SK-N-SH treated with all-trans-retinoic acid at 6 μM for 48 hours (cell line): ENCODE measurements at regions not wholly inside any gene's neighbourhood (a gene's known extent, or its start where the extent isn't known, plus 50 kb on each side); places are given as distances from the start of the nearest gene placed in this dataset.

Experiments
- ATAC-seq: fragments of 200-7000 bp; cut with Tn5 transposase; 3 replicates; pipeline ENCODE4 v1.9.1; 2020; ENCODE audit warnings: mild to moderate bottlenecking, moderate library complexity
- ARNTL ChIP-seq: fragments of 450-650 bp; formaldehyde crosslinking; IDR thresholded peaks from 2 replicates; pipeline ENCODE4 v1.5.0; 2020; ENCODE audit warnings: low read depth, mild to moderate bottlenecking, moderate library complexity, borderline replicate concordance
- BACH2 ChIP-seq: fragments of 250-450 bp; sonication (Bioruptor Pico); IDR thresholded peaks from 2 replicates; pipeline ENCODE4 v1.9.0; 2021; ENCODE audit warnings: mild to moderate bottlenecking, borderline replicate concordance
- CSDC2 ChIP-seq: fragments of 250-450 bp; sonication (Bioruptor Pico); IDR thresholded peaks from 2 replicates; pipeline ENCODE4 v1.5.0; 2020; ENCODE audit warnings: mild to moderate bottlenecking, moderate library complexity
- ESRRG ChIP-seq: fragments of 250-450 bp; sonication (Bioruptor Pico); IDR thresholded peaks from 2 replicates; pipeline ENCODE4 v1.6.1; 2021; ENCODE audit warnings: mild to moderate bottlenecking
- GLIS3 ChIP-seq: fragments of 250-450 bp; sonication (Bioruptor Pico); IDR thresholded peaks from 2 replicates; pipeline ENCODE4 v1.5.0; 2020; ENCODE audit warnings: mild to moderate bottlenecking, moderate library complexity
- PPARA ChIP-seq: fragments of 250-450 bp; sonication (Bioruptor Pico); IDR thresholded peaks from 2 replicates; pipeline ENCODE4 v1.5.0; 2020; ENCODE audit warnings: mild to moderate bottlenecking, borderline replicate concordance
- RARB ChIP-seq: fragments of 250-450 bp; sonication (Bioruptor Pico); IDR thresholded peaks from 2 replicates; pipeline ENCODE4 v1.8.0; 2021; ENCODE audit warnings: mild to moderate bottlenecking, moderate library complexity
- SNAI2 ChIP-seq: fragments of 250-450 bp; sonication (Bioruptor Pico); IDR thresholded peaks from 2 replicates; pipeline ENCODE4 v1.5.0; 2020; ENCODE audit warnings: mild to moderate bottlenecking, moderate library complexity
- TCF4 ChIP-seq: fragments of 250-450 bp; sonication (Bioruptor Pico); IDR thresholded peaks from 2 replicates; pipeline ENCODE4 v1.8.0; 2021; ENCODE audit warnings: mild to moderate bottlenecking, moderate library complexity, borderline replicate concordance
- TOX ChIP-seq: fragments of 250-450 bp; sonication (Bioruptor Pico); IDR thresholded peaks from 2 replicates; pipeline ENCODE4 v1.8.0; 2021; ENCODE audit warnings: mild to moderate bottlenecking, moderate library complexity, borderline replicate concordance
- ZC3H10 ChIP-seq: fragments of 250-450 bp; sonication (Bioruptor Pico); IDR thresholded peaks from 2 replicates; pipeline ENCODE4 v1.5.1; 2021; ENCODE audit warnings: mild to moderate bottlenecking, moderate library complexity
- ZFP3 ChIP-seq: fragments of 250-450 bp; sonication (Bioruptor Pico); IDR thresholded peaks from 2 replicates; pipeline ENCODE4 v1.5.0; 2020; ENCODE audit warnings: mild to moderate bottlenecking, moderate library complexity
- ZFP30 ChIP-seq: fragments of 450-650 bp; formaldehyde crosslinking; IDR thresholded peaks from 2 replicates; pipeline ENCODE4 v1.5.0; 2022; ENCODE audit warnings: mild to moderate bottlenecking, moderate library complexity
- ZNF565 ChIP-seq: fragments of 450-650 bp; formaldehyde crosslinking; conservative IDR thresholded peaks from 2 replicates; pipeline ENCODE4 v1.5.0; 2020; ENCODE audit warnings: low read depth, mild to moderate bottlenecking, moderate library complexity
- ZNF70 ChIP-seq: fragments of 450-650 bp; formaldehyde crosslinking; IDR thresholded peaks from 2 replicates; pipeline ENCODE4 v1.5.0; 2020; ENCODE audit warnings: mild to moderate bottlenecking, moderate library complexity
- ZNF8 ChIP-seq: fragments of 450-650 bp; formaldehyde crosslinking; IDR thresholded peaks from 2 replicates; pipeline ENCODE4 v1.5.0; 2020; ENCODE audit warnings: mild to moderate bottlenecking, moderate library complexity
- TF ChIP-seq, protein P1 (sequence below): fragments of 250-450 bp; sonication (Bioruptor Pico); IDR thresholded peaks from 2 replicates; pipeline ENCODE4 v1.8.0; 2020; ENCODE audit warnings: mild to moderate bottlenecking, moderate library complexity, borderline replicate concordance
- TF ChIP-seq, protein P2 (sequence below): fragments of 250-450 bp; sonication (Bioruptor Pico); IDR thresholded peaks from 2 replicates; pipeline ENCODE4 v1.5.0; 2020; ENCODE audit warnings: mild to moderate bottlenecking, moderate library complexity
- TF ChIP-seq, protein P3 (sequence below): fragments of 250-450 bp; sonication (Bioruptor Pico); IDR thresholded peaks from 2 replicates; pipeline ENCODE4 v1.5.1; 2020; ENCODE audit warnings: low read depth, mild to moderate bottlenecking, moderate library complexity
- TF ChIP-seq, protein P4 (sequence below): fragments of 250-450 bp; sonication (Bioruptor Pico); IDR thresholded peaks from 2 replicates; pipeline ENCODE4 v1.5.1; 2021; ENCODE audit warnings: mild to moderate bottlenecking, moderate library complexity
- TF ChIP-seq, protein P5 (sequence below): fragments of 250-450 bp; sonication (Bioruptor Pico); IDR thresholded peaks from 2 replicates; pipeline ENCODE4 v1.8.0; 2021; ENCODE audit warnings: low read depth, mild to moderate bottlenecking, moderate library complexity, borderline replicate concordance

DNA sequence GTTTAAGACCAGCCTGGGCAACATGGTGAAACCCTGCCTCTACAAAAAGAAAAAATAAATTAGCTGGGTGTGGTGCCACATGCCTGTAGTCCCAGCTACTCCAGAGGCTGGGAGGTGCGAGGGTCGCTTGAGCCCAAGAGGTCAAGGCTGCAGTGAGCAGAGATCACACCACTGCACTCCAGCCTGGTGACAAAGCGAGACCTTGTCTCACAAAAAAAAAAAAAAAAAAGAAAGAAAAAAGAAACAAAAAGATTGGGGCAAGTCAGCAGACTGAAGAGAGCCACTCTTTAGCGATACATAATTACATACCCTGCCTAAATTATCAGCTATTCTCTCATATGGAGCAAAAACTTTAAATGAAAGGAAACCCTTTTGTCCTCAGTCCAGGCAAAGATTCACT lies 53.6 kb upstream of the MAP3K13 start:
- TF ChIP-seq RARB (no peak), GLIS3 (CRISPR knock-in tag) (no peak), ZFP30 (CRISPR knock-in tag) (no peak), ZNF565 (CRISPR knock-in tag) (no peak), ZNF70 (CRISPR knock-in tag) (no peak), PPARA (no peak)
- TF ChIP-seq, protein P1, sequence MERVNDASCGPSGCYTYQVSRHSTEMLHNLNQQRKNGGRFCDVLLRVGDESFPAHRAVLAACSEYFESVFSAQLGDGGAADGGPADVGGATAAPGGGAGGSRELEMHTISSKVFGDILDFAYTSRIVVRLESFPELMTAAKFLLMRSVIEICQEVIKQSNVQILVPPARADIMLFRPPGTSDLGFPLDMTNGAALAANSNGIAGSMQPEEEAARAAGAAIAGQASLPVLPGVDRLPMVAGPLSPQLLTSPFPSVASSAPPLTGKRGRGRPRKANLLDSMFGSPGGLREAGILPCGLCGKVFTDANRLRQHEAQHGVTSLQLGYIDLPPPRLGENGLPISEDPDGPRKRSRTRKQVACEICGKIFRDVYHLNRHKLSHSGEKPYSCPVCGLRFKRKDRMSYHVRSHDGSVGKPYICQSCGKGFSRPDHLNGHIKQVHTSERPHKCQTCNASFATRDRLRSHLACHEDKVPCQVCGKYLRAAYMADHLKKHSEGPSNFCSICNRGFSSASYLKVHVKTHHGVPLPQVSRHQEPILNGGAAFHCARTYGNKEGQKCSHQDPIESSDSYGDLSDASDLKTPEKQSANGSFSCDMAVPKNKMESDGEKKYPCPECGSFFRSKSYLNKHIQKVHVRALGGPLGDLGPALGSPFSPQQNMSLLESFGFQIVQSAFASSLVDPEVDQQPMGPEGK, result no peak
- TF ChIP-seq, protein P2, sequence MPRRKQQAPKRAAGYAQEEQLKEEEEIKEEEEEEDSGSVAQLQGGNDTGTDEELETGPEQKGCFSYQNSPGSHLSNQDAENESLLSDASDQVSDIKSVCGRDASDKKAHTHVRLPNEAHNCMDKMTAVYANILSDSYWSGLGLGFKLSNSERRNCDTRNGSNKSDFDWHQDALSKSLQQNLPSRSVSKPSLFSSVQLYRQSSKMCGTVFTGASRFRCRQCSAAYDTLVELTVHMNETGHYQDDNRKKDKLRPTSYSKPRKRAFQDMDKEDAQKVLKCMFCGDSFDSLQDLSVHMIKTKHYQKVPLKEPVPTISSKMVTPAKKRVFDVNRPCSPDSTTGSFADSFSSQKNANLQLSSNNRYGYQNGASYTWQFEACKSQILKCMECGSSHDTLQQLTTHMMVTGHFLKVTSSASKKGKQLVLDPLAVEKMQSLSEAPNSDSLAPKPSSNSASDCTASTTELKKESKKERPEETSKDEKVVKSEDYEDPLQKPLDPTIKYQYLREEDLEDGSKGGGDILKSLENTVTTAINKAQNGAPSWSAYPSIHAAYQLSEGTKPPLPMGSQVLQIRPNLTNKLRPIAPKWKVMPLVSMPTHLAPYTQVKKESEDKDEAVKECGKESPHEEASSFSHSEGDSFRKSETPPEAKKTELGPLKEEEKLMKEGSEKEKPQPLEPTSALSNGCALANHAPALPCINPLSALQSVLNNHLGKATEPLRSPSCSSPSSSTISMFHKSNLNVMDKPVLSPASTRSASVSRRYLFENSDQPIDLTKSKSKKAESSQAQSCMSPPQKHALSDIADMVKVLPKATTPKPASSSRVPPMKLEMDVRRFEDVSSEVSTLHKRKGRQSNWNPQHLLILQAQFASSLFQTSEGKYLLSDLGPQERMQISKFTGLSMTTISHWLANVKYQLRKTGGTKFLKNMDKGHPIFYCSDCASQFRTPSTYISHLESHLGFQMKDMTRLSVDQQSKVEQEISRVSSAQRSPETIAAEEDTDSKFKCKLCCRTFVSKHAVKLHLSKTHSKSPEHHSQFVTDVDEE, result no peak
- TF ChIP-seq, protein P3, sequence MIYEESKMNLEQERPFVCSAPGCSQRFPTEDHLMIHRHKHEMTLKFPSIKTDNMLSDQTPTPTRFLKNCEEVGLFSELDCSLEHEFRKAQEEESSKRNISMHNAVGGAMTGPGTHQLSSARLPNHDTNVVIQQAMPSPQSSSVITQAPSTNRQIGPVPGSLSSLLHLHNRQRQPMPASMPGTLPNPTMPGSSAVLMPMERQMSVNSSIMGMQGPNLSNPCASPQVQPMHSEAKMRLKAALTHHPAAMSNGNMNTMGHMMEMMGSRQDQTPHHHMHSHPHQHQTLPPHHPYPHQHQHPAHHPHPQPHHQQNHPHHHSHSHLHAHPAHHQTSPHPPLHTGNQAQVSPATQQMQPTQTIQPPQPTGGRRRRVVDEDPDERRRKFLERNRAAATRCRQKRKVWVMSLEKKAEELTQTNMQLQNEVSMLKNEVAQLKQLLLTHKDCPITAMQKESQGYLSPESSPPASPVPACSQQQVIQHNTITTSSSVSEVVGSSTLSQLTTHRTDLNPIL (CRISPR knock-in tag), result no peak
- TF ChIP-seq, protein P4, sequence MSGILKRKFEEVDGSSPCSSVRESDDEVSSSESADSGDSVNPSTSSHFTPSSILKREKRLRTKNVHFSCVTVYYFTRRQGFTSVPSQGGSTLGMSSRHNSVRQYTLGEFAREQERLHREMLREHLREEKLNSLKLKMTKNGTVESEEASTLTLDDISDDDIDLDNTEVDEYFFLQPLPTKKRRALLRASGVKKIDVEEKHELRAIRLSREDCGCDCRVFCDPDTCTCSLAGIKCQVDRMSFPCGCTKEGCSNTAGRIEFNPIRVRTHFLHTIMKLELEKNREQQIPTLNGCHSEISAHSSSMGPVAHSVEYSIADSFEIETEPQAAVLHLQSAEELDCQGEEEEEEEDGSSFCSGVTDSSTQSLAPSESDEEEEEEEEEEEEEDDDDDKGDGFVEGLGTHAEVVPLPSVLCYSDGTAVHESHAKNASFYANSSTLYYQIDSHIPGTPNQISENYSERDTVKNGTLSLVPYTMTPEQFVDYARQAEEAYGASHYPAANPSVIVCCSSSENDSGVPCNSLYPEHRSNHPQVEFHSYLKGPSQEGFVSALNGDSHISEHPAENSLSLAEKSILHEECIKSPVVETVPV (CRISPR knock-in tag), result no peak
- ATAC-seq, result no peak

DNA sequence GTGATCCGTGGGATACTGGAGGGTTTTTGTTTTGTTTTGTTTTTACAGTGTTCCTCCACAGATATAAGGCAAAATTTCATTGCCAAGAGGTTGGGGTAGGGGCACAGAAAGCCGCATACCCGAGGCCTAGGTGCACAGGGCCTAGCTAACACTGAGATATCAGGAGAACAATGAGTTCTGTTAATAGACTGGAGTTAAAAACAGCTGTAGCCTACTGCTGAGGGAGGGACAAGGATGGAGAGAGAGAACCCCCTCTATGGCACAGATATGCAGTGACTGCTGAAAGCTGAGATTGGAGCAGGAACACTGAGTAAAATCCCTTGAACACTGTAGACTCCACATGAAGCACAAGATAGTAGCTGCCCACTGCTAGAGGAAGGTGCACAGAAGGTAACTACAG lies 53.1 kb upstream of the MAP3K13 start:
- ATAC-seq, result no peak
- no peak for TF ChIP-seq ARNTL (CRISPR knock-in tag)
- no peak for TF ChIP-seq ZNF565 (CRISPR knock-in tag)
- TF ChIP-seq, protein P2, result no peak
- TF ChIP-seq, protein P4 (CRISPR knock-in tag), result no peak
- TF ChIP-seq TOX (CRISPR knock-in tag), result no peak
- no peak for TF ChIP-seq ZNF8 (CRISPR knock-in tag)
- no peak for TF ChIP-seq PPARA
- TF ChIP-seq, protein P1, result no peak
- no peak for TF ChIP-seq CSDC2 (CRISPR knock-in tag)
- no peak for TF ChIP-seq BACH2 (CRISPR knock-in tag)
- TF ChIP-seq SNAI2 (CRISPR knock-in tag), result no peak
- TF ChIP-seq, protein P5, sequence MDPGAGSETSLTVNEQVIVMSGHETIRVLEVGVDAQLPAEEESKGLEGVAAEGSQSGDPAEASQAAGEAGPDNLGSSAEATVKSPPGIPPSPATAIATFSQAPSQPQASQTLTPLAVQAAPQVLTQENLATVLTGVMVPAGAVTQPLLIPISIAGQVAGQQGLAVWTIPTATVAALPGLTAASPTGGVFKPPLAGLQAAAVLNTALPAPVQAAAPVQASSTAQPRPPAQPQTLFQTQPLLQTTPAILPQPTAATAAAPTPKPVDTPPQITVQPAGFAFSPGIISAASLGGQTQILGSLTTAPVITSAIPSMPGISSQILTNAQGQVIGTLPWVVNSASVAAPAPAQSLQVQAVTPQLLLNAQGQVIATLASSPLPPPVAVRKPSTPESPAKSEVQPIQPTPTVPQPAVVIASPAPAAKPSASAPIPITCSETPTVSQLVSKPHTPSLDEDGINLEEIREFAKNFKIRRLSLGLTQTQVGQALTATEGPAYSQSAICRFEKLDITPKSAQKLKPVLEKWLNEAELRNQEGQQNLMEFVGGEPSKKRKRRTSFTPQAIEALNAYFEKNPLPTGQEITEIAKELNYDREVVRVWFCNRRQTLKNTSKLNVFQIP (CRISPR knock-in tag), result no peak
- no peak for TF ChIP-seq TCF4 (CRISPR knock-in tag)
- no peak for TF ChIP-seq ZFP30 (CRISPR knock-in tag)
- TF ChIP-seq ZNF70 (CRISPR knock-in tag), result no peak
- TF ChIP-seq ZC3H10 (CRISPR knock-in tag), result no peak
- no peak for TF ChIP-seq RARB
- TF ChIP-seq, protein P3 (CRISPR knock-in tag), result no peak
- TF ChIP-seq ZFP3 (CRISPR knock-in tag), result no peak
- no peak for TF ChIP-seq ESRRG (CRISPR knock-in tag)
